Forelimb muscle (tissue), 1 donor: ENCODE measurements at regions not wholly inside any gene's neighbourhood (a gene's known extent, or its start where the extent isn't known, plus 50 kb on each side); places are given as distances from the start of the nearest gene placed in this dataset.

Source experiments
- DNase-seq: peaks from one replicate; pipeline ENCODE4 v3.0.0-alpha.2; 2013; ENCODE audit warnings: low read depth

GRCh38 chr13:106898231-106898630 lies 330.3 kb upstream of the ARGLU1 start:
- no peak for DNase-seq

GRCh38 chr13:106888148-106888547 lies 320.2 kb upstream of the ARGLU1 start:
- DNase-seq, result no peak

- no peak for DNase-seq
Measured at GRCh38 chr13:106887686-106888085, 319.7 kb upstream of the ARGLU1 start.

- DNase-seq, result no peak
Measured at GRCh38 chr13:106883976-106884375, 316.0 kb upstream of the ARGLU1 start.

- DNase-seq, result no peak
Measured at GRCh38 chr13:106882246-106882645, 314.3 kb upstream of the ARGLU1 start.

GRCh38 chr13:106879806-106880205 lies 311.9 kb upstream of the ARGLU1 start:
- DNase-seq, result no peak

- no peak for DNase-seq
Measured at GRCh38 chr13:106874323-106874722, 306.4 kb upstream of the ARGLU1 start.

- no peak for DNase-seq
Measured at GRCh38 chr13:106873810-106874209, 305.9 kb upstream of the ARGLU1 start.

GRCh38 chr13:106867249-106867648 lies 299.3 kb upstream of the ARGLU1 start:
- no peak for DNase-seq

- DNase-seq, result no peak
Measured at GRCh38 chr13:106865716-106866440, 297.9 kb upstream of the ARGLU1 start.

- DNase-seq, result no peak
Measured at GRCh38 chr13:106859533-106859904, 291.6 kb upstream of the ARGLU1 start.

GRCh38 chr13:106858903-106859532 lies 291.1 kb upstream of the ARGLU1 start:
- DNase-seq, result no peak

- DNase-seq, result no peak
Measured at GRCh38 chr13:106852436-106852835, 284.5 kb upstream of the ARGLU1 start.

GRCh38 chr13:106850973-106851650 lies 283.2 kb upstream of the ARGLU1 start:
- DNase-seq, result no peak

GRCh38 chr13:106846571-106847448 lies 278.9 kb upstream of the ARGLU1 start:
- no peak for DNase-seq

- no peak for DNase-seq
Measured at GRCh38 chr13:106836186-106836802, 268.4 kb upstream of the ARGLU1 start.

GRCh38 chr13:106835477-106835876 lies 267.5 kb upstream of the ARGLU1 start:
- DNase-seq, result no peak

GRCh38 chr13:106821979-106822378 lies 254.0 kb upstream of the ARGLU1 start:
- DNase-seq, result no peak

GRCh38 chr13:106819413-106820180 lies 251.7 kb upstream of the ARGLU1 start:
- no peak for DNase-seq

GRCh38 chr13:106818971-106819370 lies 251.0 kb upstream of the ARGLU1 start:
- no peak for DNase-seq

- DNase-seq, result no peak
Measured at GRCh38 chr13:106815545-106815944, 247.6 kb upstream of the ARGLU1 start.
